ENCODE measurements at regions not wholly inside any gene's neighbourhood (a gene's known extent, or its start where the extent isn't known, plus 50 kb on each side); places are given as distances from the start of the nearest gene placed in this dataset.

DNA sequence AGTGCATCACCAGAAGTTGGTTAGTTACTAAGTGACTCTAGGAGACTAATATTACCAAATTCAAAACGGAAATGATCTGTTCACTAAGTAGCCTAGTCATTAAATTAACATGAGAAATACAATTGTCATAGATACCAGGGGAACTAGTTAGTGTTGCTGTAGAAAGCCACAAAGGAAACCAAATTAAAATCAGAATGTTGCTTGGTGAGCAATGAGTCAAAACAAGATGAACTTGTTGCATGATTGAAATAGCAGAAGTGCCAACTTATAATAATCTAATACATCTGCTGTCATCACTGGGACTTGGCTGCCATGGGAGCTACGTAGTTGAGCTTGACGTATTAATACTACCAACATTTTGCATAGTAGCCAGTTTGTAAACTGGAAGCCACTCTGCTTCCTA, 458.1 kb downstream of the DIPK2A start:
- TF ChIP-seq EZH2 (IDR thresholded peaks at IDR 0.05; ENCODE audit: borderline replicate concordance, low read length), result no peak
- TF ChIP-seq, protein P1, sequence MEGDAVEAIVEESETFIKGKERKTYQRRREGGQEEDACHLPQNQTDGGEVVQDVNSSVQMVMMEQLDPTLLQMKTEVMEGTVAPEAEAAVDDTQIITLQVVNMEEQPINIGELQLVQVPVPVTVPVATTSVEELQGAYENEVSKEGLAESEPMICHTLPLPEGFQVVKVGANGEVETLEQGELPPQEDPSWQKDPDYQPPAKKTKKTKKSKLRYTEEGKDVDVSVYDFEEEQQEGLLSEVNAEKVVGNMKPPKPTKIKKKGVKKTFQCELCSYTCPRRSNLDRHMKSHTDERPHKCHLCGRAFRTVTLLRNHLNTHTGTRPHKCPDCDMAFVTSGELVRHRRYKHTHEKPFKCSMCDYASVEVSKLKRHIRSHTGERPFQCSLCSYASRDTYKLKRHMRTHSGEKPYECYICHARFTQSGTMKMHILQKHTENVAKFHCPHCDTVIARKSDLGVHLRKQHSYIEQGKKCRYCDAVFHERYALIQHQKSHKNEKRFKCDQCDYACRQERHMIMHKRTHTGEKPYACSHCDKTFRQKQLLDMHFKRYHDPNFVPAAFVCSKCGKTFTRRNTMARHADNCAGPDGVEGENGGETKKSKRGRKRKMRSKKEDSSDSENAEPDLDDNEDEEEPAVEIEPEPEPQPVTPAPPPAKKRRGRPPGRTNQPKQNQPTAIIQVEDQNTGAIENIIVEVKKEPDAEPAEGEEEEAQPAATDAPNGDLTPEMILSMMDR (IDR thresholded peaks at IDR 0.05; ENCODE audit: low read length), result no peak
